ENCODE measurements at regions not wholly inside any gene's neighbourhood (a gene's known extent, or its start where the extent isn't known, plus 50 kb on each side); places are given as distances from the start of the nearest gene placed in this dataset.
"Not testable (repeated sequence)": the region's sequence is repeated elsewhere in the genome, so short reads cannot be mapped to it uniquely, and the experiment has no call there.

- no peak for DNase-seq (ENCODE audit: low read depth)
These were observed 62.6 kb downstream of the DUSP6 start for GRCh38 chr12:89289720-89290119.

GRCh38 chr12:89288959-89289358 is 63.3 kb downstream of the DUSP6 start:
- no peak for DNase-seq (ENCODE audit: low read depth)

- DNase-seq (ENCODE audit: low read depth), result no peak
These were observed 65.8 kb downstream of the DUSP6 start for GRCh38 chr12:89286501-89286900.

GRCh38 chr12:89281539-89281867 is 70.8 kb downstream of the DUSP6 start:
- no peak for DNase-seq (ENCODE audit: low read depth)

- DNase-seq (ENCODE audit: low read depth), result no peak
These were observed 71.3 kb downstream of the DUSP6 start for GRCh38 chr12:89280833-89281538.

GRCh38 chr12:89279499-89279898 is 72.8 kb downstream of the DUSP6 start:
- DNase-seq (ENCODE audit: low read depth), result no peak

GRCh38 chr12:89278862-89279261 is 73.4 kb downstream of the DUSP6 start:
- DNase-seq (ENCODE audit: low read depth), result no peak

GRCh38 chr12:89278169-89278568 is 74.1 kb downstream of the DUSP6 start:
- no peak for DNase-seq (ENCODE audit: low read depth)

- DNase-seq (ENCODE audit: low read depth), result no peak
These were observed 75.4 kb downstream of the DUSP6 start for GRCh38 chr12:89276860-89277259.

- no peak for DNase-seq (ENCODE audit: low read depth)
These were observed 78.8 kb downstream of the DUSP6 start for GRCh38 chr12:89273525-89273924.

- DNase-seq (ENCODE audit: low read depth), result no peak
These were observed 81.8 kb downstream of the DUSP6 start for GRCh38 chr12:89270548-89270947.

- DNase-seq (ENCODE audit: low read depth), result no peak
These were observed 83.1 kb downstream of the DUSP6 start for GRCh38 chr12:89269174-89269573.

GRCh38 chr12:89267404-89267803 is 84.9 kb downstream of the DUSP6 start:
- DNase-seq (ENCODE audit: low read depth), result no peak

GRCh38 chr12:89266574-89267188 is 85.6 kb downstream of the DUSP6 start:
- not testable (repeated sequence) for DNase-seq (ENCODE audit: low read depth)

GRCh38 chr12:89264837-89265236 is 87.5 kb downstream of the DUSP6 start:
- no peak for DNase-seq (ENCODE audit: low read depth)

- DNase-seq (ENCODE audit: low read depth), result no peak
These were observed 88.4 kb downstream of the DUSP6 start for GRCh38 chr12:89263900-89264299.

- DNase-seq (ENCODE audit: low read depth), result no peak
These were observed 89.3 kb downstream of the DUSP6 start for GRCh38 chr12:89262855-89263552.

GRCh38 chr12:89261982-89262381 is 90.3 kb downstream of the DUSP6 start:
- DNase-seq (ENCODE audit: low read depth), result no peak

- no peak for DNase-seq (ENCODE audit: low read depth)
These were observed 91.3 kb downstream of the DUSP6 start for GRCh38 chr12:89260841-89261637.

GRCh38 chr12:89259821-89260220 is 92.5 kb downstream of the DUSP6 start:
- peak; percentile 17 for DNase-seq (ENCODE audit: low read depth)

GRCh38 chr12:89258240-89258969 is 93.9 kb downstream of the DUSP6 start:
- no peak for DNase-seq (ENCODE audit: low read depth)

- DNase-seq (ENCODE audit: low read depth), result no peak
These were observed 95.0 kb downstream of the DUSP6 start for GRCh38 chr12:89257340-89257739.

Measured in Daoy (cell line).